Esophagus squamous epithelium (tissue), 4 donors: ENCODE measurements at regions not wholly inside any gene's neighbourhood (a gene's known extent, or its start where the extent isn't known, plus 50 kb on each side); places are given as distances from the start of the nearest gene placed in this dataset.
"Not testable (repeated sequence)": the region's sequence is repeated elsewhere in the genome, so short reads cannot be mapped to it uniquely, and the experiment has no call there.

Experiments
- POLR2A ChIP-seq, 4 donors: fragments of 450-650 bp; IDR thresholded peaks; one replicate each; pipeline ENCODE4 v1.6.1; 2017; ENCODE audit warnings: antibody characterized with exemption in 4 of 4, mild to moderate bottlenecking in 4 of 4, moderate library complexity in 3 of 4
- TF ChIP-seq, protein P1 (sequence below), 6 experiments: fragments of 450-650 bp in 4 of 6; fragments of 200-600 bp in 2 of 6; sonication (generic) in 2 of 6; IDR thresholded peaks; one replicate each; pipeline ENCODE4 v1.5.1; 2016 to 2019; ENCODE audit warnings: antibody characterized with exemption in 6 of 6, mild to moderate bottlenecking in 4 of 6, moderate library complexity in 4 of 6

DNA sequence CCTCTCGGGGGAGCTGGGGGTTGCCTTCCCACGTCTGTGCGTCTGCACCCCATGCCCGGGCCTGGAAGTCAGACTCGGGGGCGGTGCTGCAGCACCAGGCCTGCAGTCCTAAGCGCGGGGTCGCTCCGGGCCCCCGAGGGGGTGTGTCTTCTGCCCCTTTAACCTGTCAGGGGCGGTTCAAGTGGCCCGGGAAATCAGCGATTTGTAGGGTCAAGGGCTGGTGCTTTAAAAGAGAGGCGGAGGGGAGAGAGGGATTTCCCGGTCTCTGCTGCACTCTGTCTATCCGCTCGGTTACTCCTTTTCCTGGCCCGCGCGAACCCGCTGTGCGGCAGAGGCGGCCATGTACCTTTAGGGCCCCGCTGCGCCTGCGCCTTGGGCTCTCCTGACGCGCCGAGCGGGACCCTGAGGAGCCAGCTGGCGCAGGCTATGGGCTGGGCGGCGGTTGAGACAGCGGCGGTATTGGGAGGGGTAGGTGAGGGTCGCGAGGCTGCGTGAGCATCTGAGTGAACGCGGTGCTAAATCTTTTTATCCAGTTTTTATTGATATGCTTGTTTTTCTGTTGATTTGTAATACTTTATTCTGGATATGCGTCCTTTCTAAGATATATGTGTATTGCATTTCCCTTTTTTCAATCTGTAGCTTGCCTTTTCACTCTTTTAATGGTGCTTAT is 243.5 kb upstream of the NOTCH2NLA start:
- TF ChIP-seq, protein P1, sequence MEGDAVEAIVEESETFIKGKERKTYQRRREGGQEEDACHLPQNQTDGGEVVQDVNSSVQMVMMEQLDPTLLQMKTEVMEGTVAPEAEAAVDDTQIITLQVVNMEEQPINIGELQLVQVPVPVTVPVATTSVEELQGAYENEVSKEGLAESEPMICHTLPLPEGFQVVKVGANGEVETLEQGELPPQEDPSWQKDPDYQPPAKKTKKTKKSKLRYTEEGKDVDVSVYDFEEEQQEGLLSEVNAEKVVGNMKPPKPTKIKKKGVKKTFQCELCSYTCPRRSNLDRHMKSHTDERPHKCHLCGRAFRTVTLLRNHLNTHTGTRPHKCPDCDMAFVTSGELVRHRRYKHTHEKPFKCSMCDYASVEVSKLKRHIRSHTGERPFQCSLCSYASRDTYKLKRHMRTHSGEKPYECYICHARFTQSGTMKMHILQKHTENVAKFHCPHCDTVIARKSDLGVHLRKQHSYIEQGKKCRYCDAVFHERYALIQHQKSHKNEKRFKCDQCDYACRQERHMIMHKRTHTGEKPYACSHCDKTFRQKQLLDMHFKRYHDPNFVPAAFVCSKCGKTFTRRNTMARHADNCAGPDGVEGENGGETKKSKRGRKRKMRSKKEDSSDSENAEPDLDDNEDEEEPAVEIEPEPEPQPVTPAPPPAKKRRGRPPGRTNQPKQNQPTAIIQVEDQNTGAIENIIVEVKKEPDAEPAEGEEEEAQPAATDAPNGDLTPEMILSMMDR (IDR thresholded peaks at IDR 0.05): not testable (repeated sequence)
- TF ChIP-seq POLR2A (IDR thresholded peaks at IDR 0.05): not testable (repeated sequence)
